ENCODE measurements at regions not wholly inside any gene's neighbourhood (a gene's known extent, or its start where the extent isn't known, plus 50 kb on each side); places are given as distances from the start of the nearest gene placed in this dataset.
"Not testable (repeated sequence)": the region's sequence is repeated elsewhere in the genome, so short reads cannot be mapped to it uniquely, and the experiment has no call there.

- no peak for TF ChIP-seq CTCF (IDR thresholded peaks at IDR 0.05; ENCODE audit: insufficient read depth, low read depth, low read length, missing control alignments)
- no peak for DNase-seq (ENCODE audit: low read depth)
- H3K4me3 ChIP-seq (ENCODE audit: low read depth, low read length), result no peak overlapping the region
These were observed 534.8 kb upstream of the HTR2C start for GRCh38 chrX:114049063-114049462.

- no peak for TF ChIP-seq CTCF (IDR thresholded peaks at IDR 0.05; ENCODE audit: insufficient read depth, low read depth, low read length, missing control alignments)
- no peak overlapping the region for H3K4me3 ChIP-seq (ENCODE audit: low read depth, low read length)
- no peak for DNase-seq (ENCODE audit: low read depth)
These were observed 536.3 kb upstream of the HTR2C start for GRCh38 chrX:114047558-114047957.

- no peak overlapping the region for H3K4me3 ChIP-seq (ENCODE audit: low read depth, low read length)
- DNase-seq (ENCODE audit: low read depth), result no peak
- TF ChIP-seq CTCF (IDR thresholded peaks at IDR 0.05; ENCODE audit: insufficient read depth, low read depth, low read length, missing control alignments), result no peak
These were observed 537.1 kb upstream of the HTR2C start for GRCh38 chrX:114046695-114047279.

- H3K4me3 ChIP-seq (ENCODE audit: low read depth, low read length); DNase-seq (ENCODE audit: low read depth): not testable (repeated sequence)
These were observed 542.4 kb upstream of the HTR2C start for GRCh38 chrX:114041470-114041869.

- not testable (repeated sequence) for DNase-seq (ENCODE audit: low read depth); H3K4me3 ChIP-seq (ENCODE audit: low read depth, low read length)
These were observed 543.1 kb upstream of the HTR2C start for GRCh38 chrX:114040661-114041269.

GRCh38 chrX:114040111-114040510 lies 543.8 kb upstream of the HTR2C start:
- H3K4me3 ChIP-seq (ENCODE audit: low read depth, low read length); DNase-seq (ENCODE audit: low read depth): not testable (repeated sequence)

GRCh38 chrX:114038358-114038757 lies 545.5 kb upstream of the HTR2C start:
- no peak for DNase-seq (ENCODE audit: low read depth)
- TF ChIP-seq CTCF (IDR thresholded peaks at IDR 0.05; ENCODE audit: insufficient read depth, low read depth, low read length, missing control alignments), result no peak

GRCh38 chrX:114037515-114037914 lies 546.4 kb upstream of the HTR2C start:
- no peak for TF ChIP-seq CTCF (IDR thresholded peaks at IDR 0.05; ENCODE audit: insufficient read depth, low read depth, low read length, missing control alignments)
- H3K4me3 ChIP-seq (ENCODE audit: low read depth, low read length), result no peak overlapping the region
- no peak for DNase-seq (ENCODE audit: low read depth)

More at GRCh38 chrX:114038358-114038757, 545.5 kb upstream of the HTR2C start:
- H3K4me3 ChIP-seq (ENCODE audit: low read depth, low read length), result no peak overlapping the region
